Sigmoid colon (tissue), 4 donors: ENCODE measurements at regions not wholly inside any gene's neighbourhood (a gene's known extent, or its start where the extent isn't known, plus 50 kb on each side); places are given as distances from the start of the nearest gene placed in this dataset.

Source experiments
- EP300 ChIP-seq, 4 donors: sonication (generic); formaldehyde crosslinking; IDR thresholded peaks; one replicate each; pipeline ENCODE4 v1.6.1; 2017; ENCODE audit warnings: antibody characterized with exemption in 4 of 4
- POLR2A ChIP-seq, 2 donors: fragments of 450-650 bp; IDR thresholded peaks; one replicate each; pipeline ENCODE4 v1.6.1; 2016; ENCODE audit warnings: antibody characterized with exemption in 2 of 2, mild to moderate bottlenecking in 2 of 2, moderate library complexity in 2 of 2
- POLR2AphosphoS5 ChIP-seq, 4 donors: sonication (generic); formaldehyde crosslinking; IDR thresholded peaks; one replicate each; pipeline ENCODE4 v1.6.1; 2017; ENCODE audit warnings: antibody characterized with exemption in 4 of 4
- TF ChIP-seq, protein P1 (sequence below), 4 experiments: fragments of 450-650 bp in 3 of 4; fragments of 200-600 bp in 1 of 4; IDR thresholded peaks; one replicate each; pipeline ENCODE4 v1.5.1; 2016 to 2019; ENCODE audit warnings: antibody characterized with exemption in 4 of 4, mild to moderate bottlenecking in 3 of 4, moderate library complexity in 2 of 4

DNA sequence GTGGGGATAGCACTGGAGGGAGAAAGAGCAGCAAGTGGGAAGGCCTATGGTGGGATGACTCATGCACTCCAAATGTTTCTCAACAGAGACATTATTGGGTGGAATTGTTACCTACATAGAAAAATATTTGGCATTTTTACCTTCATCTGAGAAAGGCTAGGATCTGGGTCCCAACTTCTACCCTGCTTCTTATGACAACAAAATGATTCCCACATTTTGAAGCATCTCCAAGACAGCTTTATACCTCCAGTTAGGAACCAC is 908.9 kb upstream of the GYPC start:
- TF ChIP-seq, protein P1, sequence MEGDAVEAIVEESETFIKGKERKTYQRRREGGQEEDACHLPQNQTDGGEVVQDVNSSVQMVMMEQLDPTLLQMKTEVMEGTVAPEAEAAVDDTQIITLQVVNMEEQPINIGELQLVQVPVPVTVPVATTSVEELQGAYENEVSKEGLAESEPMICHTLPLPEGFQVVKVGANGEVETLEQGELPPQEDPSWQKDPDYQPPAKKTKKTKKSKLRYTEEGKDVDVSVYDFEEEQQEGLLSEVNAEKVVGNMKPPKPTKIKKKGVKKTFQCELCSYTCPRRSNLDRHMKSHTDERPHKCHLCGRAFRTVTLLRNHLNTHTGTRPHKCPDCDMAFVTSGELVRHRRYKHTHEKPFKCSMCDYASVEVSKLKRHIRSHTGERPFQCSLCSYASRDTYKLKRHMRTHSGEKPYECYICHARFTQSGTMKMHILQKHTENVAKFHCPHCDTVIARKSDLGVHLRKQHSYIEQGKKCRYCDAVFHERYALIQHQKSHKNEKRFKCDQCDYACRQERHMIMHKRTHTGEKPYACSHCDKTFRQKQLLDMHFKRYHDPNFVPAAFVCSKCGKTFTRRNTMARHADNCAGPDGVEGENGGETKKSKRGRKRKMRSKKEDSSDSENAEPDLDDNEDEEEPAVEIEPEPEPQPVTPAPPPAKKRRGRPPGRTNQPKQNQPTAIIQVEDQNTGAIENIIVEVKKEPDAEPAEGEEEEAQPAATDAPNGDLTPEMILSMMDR (IDR thresholded peaks at IDR 0.05): no peak
- TF ChIP-seq POLR2AphosphoS5 (IDR thresholded peaks at IDR 0.05) (no peak), POLR2A (IDR thresholded peaks at IDR 0.05) (no peak), EP300 (IDR thresholded peaks at IDR 0.05) (no peak)
